Brain microvascular endothelial cell (primary cell): ENCODE measurements at regions not wholly inside any gene's neighbourhood (a gene's known extent, or its start where the extent isn't known, plus 50 kb on each side); places are given as distances from the start of the nearest gene placed in this dataset.

Experiments
- DNase-seq: peaks from one replicate; pipeline ENCODE4 v3.0.0-alpha.2; 2020
- H3K27ac ChIP-seq: fragments of 250-450 bp; sonication (Bioruptor Pico); 2 replicates; pipeline ENCODE4 v1.5.1; 2020; ENCODE audit warnings: mild to moderate bottlenecking, moderate library complexity
- H3K27me3 ChIP-seq: fragments of 250-450 bp; sonication (Bioruptor Pico); replicated peaks from 2 replicates; pipeline ENCODE4 v1.5.1; 2020; ENCODE audit warnings: mild to moderate bottlenecking
- H3K36me3 ChIP-seq: fragments of 250-450 bp; sonication (Bioruptor Pico); replicated peaks from 2 replicates; pipeline ENCODE4 v1.5.1; 2020; ENCODE audit warnings: mild to moderate bottlenecking
- H3K4me3 ChIP-seq: 2 replicates; pipeline ENCODE4 v1.5.1; 2011; ENCODE audit warnings: low read depth, mild to moderate bottlenecking, control low read depth, low read length, moderate library complexity
- CTCF ChIP-seq: IDR thresholded peaks from 2 replicates; pipeline ENCODE4 v1.5.1; 2011; ENCODE audit warnings: low read depth, mild to moderate bottlenecking, moderate library complexity, low read length, control low read depth, inconsistent platforms; ENCODE audit errors: missing control alignments
- in situ Hi-C: cut with HindIII; loops from 2 replicates; pipeline ENCODE4 v1.10.0; 2017; ENCODE audit warnings: low sequenced_read_pairs, low pct_ligation_motif_present

GRCh38 chrX:101732870-101733269 is 73.2 kb upstream of the ARMCX2 start:
- H3K36me3 ChIP-seq = no peaks in the 10 kb centered on the region
- no peak for DNase-seq
- no peak overlapping the region for H3K4me3 ChIP-seq
- in situ Hi-C loops = no loop called here
- TF ChIP-seq CTCF = no peak
- H3K27ac ChIP-seq = no peak overlapping the region
- H3K27me3 ChIP-seq = no peaks in the 10 kb centered on the region

DNA sequence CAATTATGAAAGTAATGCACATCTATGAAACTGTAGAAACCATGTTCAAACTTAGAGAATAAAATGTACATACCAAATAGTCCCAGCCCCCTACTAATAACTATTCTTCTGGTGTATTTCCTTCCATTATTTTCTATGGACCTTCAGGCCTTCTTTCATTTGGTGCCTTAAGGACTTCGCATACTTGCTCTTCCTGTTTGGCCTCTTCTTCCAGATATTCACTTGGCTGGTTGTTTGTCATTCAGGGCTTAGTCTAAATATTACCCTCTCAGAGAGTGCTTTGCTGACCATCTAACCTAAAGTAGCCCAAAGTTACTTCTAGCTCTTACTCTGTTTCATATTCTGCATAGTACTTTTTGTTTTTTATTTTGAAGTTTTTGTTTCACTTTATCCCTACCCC is 70.3 kb upstream of the ARMCX2 start:
- TF ChIP-seq CTCF = no peak
- H3K4me3 ChIP-seq = no peak overlapping the region
- H3K27me3 ChIP-seq = no peaks in the 10 kb centered on the region
- DNase-seq = no peak
- H3K27ac ChIP-seq = no peak overlapping the region
- no peaks in the 10 kb centered on the region for H3K36me3 ChIP-seq
- in situ Hi-C loops = no loop called here
